ENCODE measurements at regions not wholly inside any gene's neighbourhood (a gene's known extent, or its start where the extent isn't known, plus 50 kb on each side); places are given as distances from the start of the nearest gene placed in this dataset.
A peak's percentile ranks its signal among the peaks of the same experiment; 100 is the strongest.

DNA sequence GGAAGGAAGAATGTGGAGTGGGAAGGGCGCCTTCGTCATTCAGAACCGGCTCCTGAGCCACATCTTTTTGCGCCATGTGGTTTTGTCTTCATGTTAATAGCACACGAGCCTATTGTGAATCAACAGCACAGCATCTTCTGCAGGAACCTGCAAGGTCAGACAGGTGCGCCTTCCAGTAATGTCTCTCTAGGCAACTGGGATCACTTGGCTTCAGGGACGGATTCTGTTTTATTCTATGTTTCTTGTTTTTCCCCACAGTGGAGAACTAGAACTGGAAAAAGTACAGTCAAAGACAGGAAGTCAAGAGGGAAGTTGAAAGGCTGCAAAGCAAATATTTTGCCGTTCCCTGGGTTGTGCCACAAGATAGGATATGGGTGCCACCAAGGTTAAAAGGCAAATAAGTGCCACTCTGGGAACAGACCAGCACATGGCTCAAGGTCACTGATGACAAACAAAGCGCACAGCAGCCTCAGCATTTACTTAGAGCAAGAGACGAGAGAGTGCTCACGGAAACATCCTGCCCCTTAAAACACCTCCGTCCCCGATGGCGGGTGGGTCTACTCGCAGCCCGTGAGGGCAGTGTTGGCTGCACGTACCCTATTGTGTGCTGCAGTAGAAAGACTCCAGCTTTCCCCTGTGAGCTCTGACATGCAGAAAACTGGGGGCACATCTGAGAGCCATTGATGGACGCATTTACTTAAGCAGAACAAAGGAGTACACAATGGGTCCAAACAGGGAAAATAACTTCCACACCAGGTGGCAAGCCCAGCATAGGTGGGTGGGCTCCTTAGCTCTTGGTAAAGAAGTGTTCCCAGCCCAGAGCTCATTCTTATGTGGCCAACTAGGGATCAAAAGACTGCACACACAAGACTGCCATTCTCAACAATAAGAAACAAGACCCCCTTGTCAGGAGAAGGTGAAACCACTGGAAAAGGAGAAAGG lies 107.2 kb upstream of the PARD3B start (continued):
- TF ChIP-seq, protein P1, sequence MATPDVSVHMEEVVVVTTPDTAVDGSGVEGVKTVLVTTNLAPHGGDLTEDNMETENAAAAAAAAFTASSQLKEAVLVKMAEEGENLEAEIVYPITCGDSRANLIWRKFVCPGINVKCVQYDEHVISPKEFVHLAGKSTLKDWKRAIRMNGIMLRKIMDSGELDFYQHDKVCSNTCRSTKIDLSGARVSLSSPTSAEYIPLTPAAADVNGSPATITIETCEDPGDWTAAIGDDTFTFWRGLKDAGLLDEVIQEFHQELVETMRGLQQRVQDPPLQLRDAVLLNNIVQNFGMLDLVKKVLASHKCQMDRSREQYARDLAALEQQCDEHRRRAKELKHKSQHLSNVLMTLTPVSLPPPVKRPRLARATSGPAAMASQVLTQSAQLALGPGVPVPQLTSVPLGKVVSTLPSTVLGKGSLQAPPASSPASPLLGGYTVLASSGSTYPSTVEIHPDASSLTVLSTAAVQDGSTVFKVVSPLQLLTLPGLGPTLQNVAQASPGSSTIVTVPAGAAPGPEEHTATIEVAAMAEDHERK (CRISPR knock-in tag; IDR thresholded peaks at IDR 0.05; ENCODE audit: low read depth) = no peak
- peak; percentile 85 for TF ChIP-seq PHF21A (CRISPR knock-in tag; IDR thresholded peaks at IDR 0.05)
- peak; percentile 65; the same call in 1 of the 2 replicates for TF ChIP-seq FOXJ3 (CRISPR knock-in tag; IDR thresholded peaks at IDR 0.05; ENCODE audit: borderline replicate concordance)
- TF ChIP-seq DR1 (CRISPR knock-in tag; IDR thresholded peaks at IDR 0.05) = no peak
- no peak for TF ChIP-seq ISX (CRISPR knock-in tag; conservative IDR thresholded peaks at IDR 0.05)
- TF ChIP-seq ZNF33A (CRISPR knock-in tag; IDR thresholded peaks at IDR 0.05; ENCODE audit: borderline replicate concordance) = no peak
- no peak for TF ChIP-seq HNRNPK (IDR thresholded peaks at IDR 0.05; ENCODE audit: low read depth, low read length, poor library complexity, severe bottlenecking)
- no peak for TF ChIP-seq PAWR (CRISPR knock-in tag; IDR thresholded peaks at IDR 0.05; ENCODE audit: borderline replicate concordance)
- TF ChIP-seq, protein P2, sequence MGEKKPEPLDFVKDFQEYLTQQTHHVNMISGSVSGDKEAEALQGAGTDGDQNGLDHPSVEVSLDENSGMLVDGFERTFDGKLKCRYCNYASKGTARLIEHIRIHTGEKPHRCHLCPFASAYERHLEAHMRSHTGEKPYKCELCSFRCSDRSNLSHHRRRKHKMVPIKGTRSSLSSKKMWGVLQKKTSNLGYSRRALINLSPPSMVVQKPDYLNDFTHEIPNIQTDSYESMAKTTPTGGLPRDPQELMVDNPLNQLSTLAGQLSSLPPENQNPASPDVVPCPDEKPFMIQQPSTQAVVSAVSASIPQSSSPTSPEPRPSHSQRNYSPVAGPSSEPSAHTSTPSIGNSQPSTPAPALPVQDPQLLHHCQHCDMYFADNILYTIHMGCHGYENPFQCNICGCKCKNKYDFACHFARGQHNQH (CRISPR knock-in tag; IDR thresholded peaks at IDR 0.05) = 0 out of 2 replicates have a peak, but pooled peaks have one; percentile 26
- TF ChIP-seq ARNT2 (CRISPR knock-in tag; IDR thresholded peaks at IDR 0.05; ENCODE audit: low read depth) = 0 out of 2 replicates have a peak, but pooled peaks have one; percentile 12
- TF ChIP-seq SAP130 (CRISPR knock-in tag; IDR thresholded peaks at IDR 0.05; ENCODE audit: low read depth) = no peak; the same call in 1 of the 2 replicates
- TF ChIP-seq ZNF788 (CRISPR knock-in tag; IDR thresholded peaks at IDR 0.05; ENCODE audit: borderline replicate concordance) = peak; percentile 86; the same call in 1 of the 2 replicates
- TF ChIP-seq DPF2 (CRISPR knock-in tag; IDR thresholded peaks at IDR 0.05; ENCODE audit: borderline replicate concordance, low read depth) = peak; percentile 83; the same call in 1 of the 2 replicates
- no peak for TF ChIP-seq ZNF296 (CRISPR knock-in tag; conservative IDR thresholded peaks at IDR 0.05)
- no peak for TF ChIP-seq MEIS1 (CRISPR knock-in tag; IDR thresholded peaks at IDR 0.05; ENCODE audit: borderline replicate concordance)
- TF ChIP-seq ETV6 (CRISPR knock-in tag; conservative IDR thresholded peaks at IDR 0.05) = no peak
- TF ChIP-seq SALL1 (CRISPR knock-in tag; IDR thresholded peaks at IDR 0.05) = peak; percentile 96
- peak; percentile 70 for TF ChIP-seq HDAC1 (CRISPR knock-in tag; IDR thresholded peaks at IDR 0.05)
- no peak for TF ChIP-seq ZNF777 (CRISPR knock-in tag; IDR thresholded peaks at IDR 0.05)
- TF ChIP-seq, protein P3, sequence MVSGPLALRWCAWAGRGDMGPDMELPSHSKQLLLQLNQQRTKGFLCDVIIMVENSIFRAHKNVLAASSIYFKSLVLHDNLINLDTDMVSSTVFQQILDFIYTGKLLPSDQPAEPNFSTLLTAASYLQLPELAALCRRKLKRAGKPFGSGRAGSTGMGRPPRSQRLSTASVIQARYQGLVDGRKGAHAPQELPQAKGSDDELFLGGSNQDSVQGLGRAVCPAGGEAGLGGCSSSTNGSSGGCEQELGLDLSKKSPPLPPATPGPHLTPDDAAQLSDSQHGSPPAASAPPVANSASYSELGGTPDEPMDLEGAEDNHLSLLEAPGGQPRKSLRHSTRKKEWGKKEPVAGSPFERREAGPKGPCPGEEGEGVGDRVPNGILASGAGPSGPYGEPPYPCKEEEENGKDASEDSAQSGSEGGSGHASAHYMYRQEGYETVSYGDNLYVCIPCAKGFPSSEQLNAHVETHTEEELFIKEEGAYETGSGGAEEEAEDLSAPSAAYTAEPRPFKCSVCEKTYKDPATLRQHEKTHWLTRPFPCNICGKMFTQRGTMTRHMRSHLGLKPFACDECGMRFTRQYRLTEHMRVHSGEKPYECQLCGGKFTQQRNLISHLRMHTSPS (CRISPR knock-in tag; IDR thresholded peaks at IDR 0.05; ENCODE audit: low read depth) = peak; percentile 99
- TF ChIP-seq MBNL3 (CRISPR knock-in tag; conservative IDR thresholded peaks at IDR 0.05) = no peak
- TF ChIP-seq, protein P4, sequence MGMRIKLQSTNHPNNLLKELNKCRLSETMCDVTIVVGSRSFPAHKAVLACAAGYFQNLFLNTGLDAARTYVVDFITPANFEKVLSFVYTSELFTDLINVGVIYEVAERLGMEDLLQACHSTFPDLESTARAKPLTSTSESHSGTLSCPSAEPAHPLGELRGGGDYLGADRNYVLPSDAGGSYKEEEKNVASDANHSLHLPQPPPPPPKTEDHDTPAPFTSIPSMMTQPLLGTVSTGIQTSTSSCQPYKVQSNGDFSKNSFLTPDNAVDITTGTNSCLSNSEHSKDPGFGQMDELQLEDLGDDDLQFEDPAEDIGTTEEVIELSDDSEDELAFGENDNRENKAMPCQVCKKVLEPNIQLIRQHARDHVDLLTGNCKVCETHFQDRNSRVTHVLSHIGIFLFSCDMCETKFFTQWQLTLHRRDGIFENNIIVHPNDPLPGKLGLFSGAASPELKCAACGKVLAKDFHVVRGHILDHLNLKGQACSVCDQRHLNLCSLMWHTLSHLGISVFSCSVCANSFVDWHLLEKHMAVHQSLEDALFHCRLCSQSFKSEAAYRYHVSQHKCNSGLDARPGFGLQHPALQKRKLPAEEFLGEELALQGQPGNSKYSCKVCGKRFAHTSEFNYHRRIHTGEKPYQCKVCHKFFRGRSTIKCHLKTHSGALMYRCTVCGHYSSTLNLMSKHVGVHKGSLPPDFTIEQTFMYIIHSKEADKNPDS (CRISPR knock-in tag; IDR thresholded peaks at IDR 0.05) = no peak
- TF ChIP-seq NCOA2 (CRISPR knock-in tag; IDR thresholded peaks at IDR 0.05) = peak; percentile 83
